T-cell (primary cell): ENCODE measurements at regions not wholly inside any gene's neighbourhood (a gene's known extent, or its start where the extent isn't known, plus 50 kb on each side); places are given as distances from the start of the nearest gene placed in this dataset.

Source experiments
- ATAC-seq, 4 experiments: fragments of 200-7000 bp in 3 of 4; fragments of 150-1000 bp in 1 of 4; cut with Tn5 transposase; replicated peaks in 1 of 4; 1 replicate in 3 of 4; 2 replicates in 1 of 4; pipeline ENCODE4 v1.10.0; 2021; ENCODE audit warnings: moderate library complexity in 3 of 4, mild to moderate bottlenecking in 2 of 4, moderate number of reproducible peaks in 1 of 4
- CTCF ChIA-PET, 2 donors: fragments of 300-600 bp; sonication (Branson Sonifier 250); formaldehyde crosslinking; loops; one replicate each; lab custom pipeline; 2022; ENCODE audit warnings: antibody characterized with exemption in 2 of 2; lab: Charles Lee
- POLR2A ChIA-PET, 2 donors: fragments of 300-600 bp; sonication (Branson Sonifier 250); formaldehyde crosslinking; loops; one replicate each; lab custom pipeline; 2022; ENCODE audit warnings: antibody characterized with exemption in 2 of 2; lab: Charles Lee
- DNase-seq, 35 experiments: peaks; one replicate each; pipeline versions ENCODE4 v3.0.0 to v3.0.0-alpha.2; 2013 to 2023
- H3K27ac ChIP-seq: one replicate; pipeline ENCODE4 v1.5.1; 2013; ENCODE audit warnings: low read length
- H3K27me3 ChIP-seq, 2 experiments: replicated peaks in 1 of 2; 1 replicate in 1 of 2; 2 replicates in 1 of 2; pipeline versions ENCODE4 v1.6.1 to v1.7.0; 2013; ENCODE audit warnings: low read length in 1 of 2, mixed read lengths in 1 of 2; ENCODE audit not compliant: control insufficient read depth in 2 of 2, insufficient read depth in 2 of 2; ENCODE audit errors: extremely low read depth in 1 of 2
- H3K36me3 ChIP-seq, 2 donors: 1 replicate in 1 of 2; 2 replicates in 1 of 2; pipeline versions ENCODE4 v1.6.1 to v1.7.0; 2013; ENCODE audit warnings: low read length in 1 of 2; ENCODE audit not compliant: control insufficient read depth in 2 of 2, insufficient read depth in 1 of 2; ENCODE audit errors: extremely low read depth in 1 of 2
- H3K4me1 ChIP-seq, 2 experiments: 1 replicate in 1 of 2; 2 replicates in 1 of 2; pipeline versions ENCODE4 v1.6.1 to v1.7.0; 2013; ENCODE audit warnings: low read length in 2 of 2, mixed read lengths in 1 of 2; ENCODE audit not compliant: insufficient read depth in 2 of 2, control insufficient read depth in 1 of 2; ENCODE audit errors: extremely low read depth in 1 of 2
- H3K4me3 ChIP-seq, 2 donors: 1 replicate in 1 of 2; 2 replicates in 1 of 2; pipeline versions ENCODE4 v1.5.1 to v1.7.0; 2013; ENCODE audit warnings: mild to moderate bottlenecking in 2 of 2, low read length in 1 of 2, moderate library complexity in 1 of 2; ENCODE audit not compliant: control insufficient read depth in 1 of 2; ENCODE audit errors: extremely low read depth in 1 of 2
- H3K9me3 ChIP-seq: 2 replicates; pipeline ENCODE4 v1.7.0; 2013
- H3K27ac Mint-ChIP-seq, 2 donors: one replicate each; pipeline ENCODE4 v1.8.0; 2020 to 2021; ENCODE audit warnings: mild to moderate bottlenecking in 2 of 2, mixed read lengths in 2 of 2
- H3K27me3 Mint-ChIP-seq, 2 donors: one replicate each; pipeline ENCODE4 v1.8.0; 2021 to 2022; ENCODE audit warnings: mixed read lengths in 2 of 2
- H3K36me3 Mint-ChIP-seq: one replicate; pipeline ENCODE4 v1.8.0; 2021; ENCODE audit warnings: mixed read lengths
- H3K4me1 Mint-ChIP-seq, 3 donors: one replicate each; pipeline ENCODE4 v1.8.0; 2020 to 2022; ENCODE audit warnings: mixed read lengths in 3 of 3, mild to moderate bottlenecking in 1 of 3
- H3K4me3 Mint-ChIP-seq, 3 donors: one replicate each; pipeline ENCODE4 v1.8.0; 2020 to 2022; ENCODE audit warnings: mild to moderate bottlenecking in 3 of 3, mixed read lengths in 3 of 3, moderate library complexity in 3 of 3
- H3K9me3 Mint-ChIP-seq, 3 donors: one replicate each; pipeline ENCODE4 v1.8.0; 2020 to 2022; ENCODE audit warnings: mixed read lengths in 3 of 3
- WGBS: methylation state at CpG from one replicate; pipeline ENCODE4 v1.1.5; 2013; ENCODE audit warnings: missing lambda C conversion rate; ENCODE audit not compliant: insufficient coverage; 5-methylcytosine and 5-hydroxymethylcytosine counted together

- Mint-ChIP-seq H3K4me3 (no peak overlapping the region), H3K4me1 (no peaks in the 10 kb centered on the region), H3K27me3 (no peaks in the 10 kb centered on the region), H3K36me3 (no peaks in the 10 kb centered on the region), H3K27ac (no peak overlapping the region), H3K9me3 (peaks cover 0 to 2% (median 0%) of the 10 kb centered on the region in 3 donors)
- Histone ChIP-seq H3K36me3 (no peaks in the 10 kb centered on the region), H3K27ac (no peak overlapping the region), H3K9me3 (no peaks in the 10 kb centered on the region), H3K27me3 (no peaks in the 10 kb centered on the region), H3K4me3 (no peak overlapping the region), H3K4me1 (no peaks in the 10 kb centered on the region)
- no CpG with 5 or more reads among the region's 1 CpG for WGBS
- CTCF ChIA-PET = no interaction called here
- POLR2A ChIA-PET = no interaction called here
- ATAC-seq = no peak
- DNase-seq = no peak
These were observed 148.4 kb upstream of the RIMS1 start for GRCh38 chr6:71737953-71738352.

- Histone ChIP-seq H3K36me3 (no peaks in the 10 kb centered on the region), H3K27me3 (no peaks in the 10 kb centered on the region), H3K27ac (no peak overlapping the region), H3K4me1 (no peaks in the 10 kb centered on the region), H3K4me3 (no peak overlapping the region), H3K9me3 (no peaks in the 10 kb centered on the region)
- H3K27ac Mint-ChIP-seq = no peak overlapping the region
- peaks cover 0 to 3% (median 0%) of the 10 kb centered on the region in 3 donors for H3K9me3 Mint-ChIP-seq
- H3K27me3 Mint-ChIP-seq = no peaks in the 10 kb centered on the region
- no peak overlapping the region for H3K4me3 Mint-ChIP-seq
- ATAC-seq (no peak), DNase-seq (no peak)
- no peaks in the 10 kb centered on the region for H3K36me3 Mint-ChIP-seq
- CTCF ChIA-PET = no interaction called here
- H3K4me1 Mint-ChIP-seq = no peaks in the 10 kb centered on the region
- POLR2A ChIA-PET = no interaction called here
- WGBS = no CpG with 5 or more reads among the region's 5 CpGs
These were observed 140.8 kb upstream of the RIMS1 start for GRCh38 chr6:71745525-71745924.

DNA sequence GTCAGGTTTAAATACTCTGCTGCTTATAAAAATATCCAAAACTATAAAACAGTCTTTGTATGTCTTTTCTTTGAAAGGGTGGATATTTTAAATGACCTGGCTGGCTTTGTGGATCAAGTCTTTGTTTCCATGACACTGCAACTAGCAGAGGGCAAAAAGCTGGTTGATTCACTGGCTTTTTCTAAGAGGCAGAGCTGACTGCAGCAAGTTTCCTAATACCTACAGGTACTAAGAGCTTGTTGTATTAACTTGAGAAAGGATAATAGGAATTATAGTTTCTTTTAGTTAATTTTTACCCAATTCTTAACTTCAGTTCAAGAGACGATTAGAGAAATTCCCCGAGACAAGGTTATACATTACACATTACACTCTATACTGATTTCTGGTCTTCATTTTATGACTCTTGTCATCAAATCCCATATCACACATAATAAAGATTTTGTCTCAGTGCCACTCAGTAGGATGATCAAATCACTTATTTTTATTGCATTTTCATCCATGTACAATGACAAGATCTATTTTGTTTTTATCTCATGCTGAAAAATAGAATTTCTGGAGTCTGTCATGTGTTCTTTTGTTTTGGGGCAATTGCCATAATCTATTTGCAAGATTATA lies 120.1 kb upstream of the RIMS1 start:
- Histone ChIP-seq H3K27ac (no peak overlapping the region), H3K36me3 (no peaks in the 10 kb centered on the region), H3K4me1 (no peaks in the 10 kb centered on the region), H3K9me3 (no peaks in the 10 kb centered on the region), H3K4me3 (no peak overlapping the region), H3K27me3 (no peaks in the 10 kb centered on the region)
- ATAC-seq (no peak), DNase-seq (no peak)
- ChIA-PET POLR2A (no interaction called here), CTCF (no interaction called here)
- WGBS = 80% methylated on average over 1 of the region's 2 CpGs
- no peaks in the 10 kb centered on the region for H3K27me3 Mint-ChIP-seq
- peaks cover 0 to 4% (median under 1%) of the 10 kb centered on the region in 3 donors for H3K9me3 Mint-ChIP-seq
- H3K27ac Mint-ChIP-seq = no peak overlapping the region
- no peaks in the 10 kb centered on the region for H3K36me3 Mint-ChIP-seq
- H3K4me1 Mint-ChIP-seq = no peaks in the 10 kb centered on the region
- no peak overlapping the region for H3K4me3 Mint-ChIP-seq

- no peak overlapping the region for H3K4me3 ChIP-seq
- no peaks in the 10 kb centered on the region for H3K36me3 ChIP-seq
- H3K27me3 ChIP-seq = no peaks in the 10 kb centered on the region
- ATAC-seq = no peak
- CTCF ChIA-PET = no interaction called here
- Mint-ChIP-seq H3K27me3 (no peaks in the 10 kb centered on the region), H3K36me3 (no peaks in the 10 kb centered on the region), H3K4me1 (no peaks in the 10 kb centered on the region), H3K9me3 (peaks cover 0 to 9% (median 6%) of the 10 kb centered on the region in 3 donors), H3K4me3 (no peak overlapping the region), H3K27ac (no peak overlapping the region)
- POLR2A ChIA-PET = no interaction called here
- H3K27ac ChIP-seq = no peak overlapping the region
- WGBS = 83% methylated on average over 1 of the region's 3 CpGs
- no peak for DNase-seq
- no peaks in the 10 kb centered on the region for H3K9me3 ChIP-seq
- no peaks in the 10 kb centered on the region for H3K4me1 ChIP-seq
These were observed 119.6 kb upstream of the RIMS1 start for GRCh38 chr6:71766796-71767195.

DNA sequence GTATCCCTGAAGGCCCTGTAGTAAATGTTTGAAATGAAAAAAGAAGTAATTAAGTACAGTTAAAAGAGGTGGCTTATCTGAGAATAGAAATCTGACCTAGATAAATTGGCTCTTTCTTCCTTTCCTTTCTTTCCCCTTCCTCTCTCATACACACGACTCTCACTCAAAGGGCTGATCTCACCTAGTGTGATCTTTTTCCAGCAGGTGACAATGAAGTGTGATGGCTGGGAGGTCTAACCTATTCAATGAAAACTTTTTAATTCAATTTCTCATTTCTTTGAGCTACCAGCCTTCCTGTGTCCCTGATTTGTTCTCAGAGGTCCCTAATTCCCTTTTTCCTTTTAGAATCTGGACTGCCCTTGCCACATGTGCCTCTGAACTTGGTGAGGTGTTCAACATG lies 118.0 kb upstream of the RIMS1 start:
- ChIA-PET POLR2A (no interaction called here), CTCF (no interaction called here)
- Histone ChIP-seq H3K27ac (no peak overlapping the region), H3K4me1 (no peaks in the 10 kb centered on the region), H3K4me3 (no peak overlapping the region), H3K27me3 (no peaks in the 10 kb centered on the region), H3K9me3 (no peaks in the 10 kb centered on the region), H3K36me3 (no peaks in the 10 kb centered on the region)
- Mint-ChIP-seq H3K9me3 (peaks cover 4 to 15% (median 10%) of the 10 kb centered on the region in 3 donors), H3K36me3 (no peaks in the 10 kb centered on the region), H3K27ac (no peak overlapping the region), H3K4me1 (no peaks in the 10 kb centered on the region), H3K27me3 (no peaks in the 10 kb centered on the region), H3K4me3 (no peak overlapping the region)
- no CpG with 5 or more reads among the region's 1 CpG for WGBS
- ATAC-seq (no peak), DNase-seq (no peak)

- Histone ChIP-seq H3K4me3 (no peak overlapping the region), H3K9me3 (no peaks in the 10 kb centered on the region), H3K36me3 (no peaks in the 10 kb centered on the region), H3K27ac (no peak overlapping the region), H3K27me3 (no peaks in the 10 kb centered on the region), H3K4me1 (no peaks in the 10 kb centered on the region)
- Mint-ChIP-seq H3K4me1 (no peaks in the 10 kb centered on the region), H3K4me3 (no peak overlapping the region), H3K36me3 (no peaks in the 10 kb centered on the region), H3K27ac (no peak overlapping the region), H3K9me3 (peaks cover 25 to 53% (median 27%) of the 10 kb centered on the region in 3 donors), H3K27me3 (no peaks in the 10 kb centered on the region)
- DNase-seq (no peak), ATAC-seq (no peak)
- WGBS = 100% methylated on average over 1 of the region's 1 CpG
- ChIA-PET CTCF (no interaction called here), POLR2A (no interaction called here)
These were observed 77.5 kb upstream of the RIMS1 start for GRCh38 chr6:71808865-71809264.

DNA sequence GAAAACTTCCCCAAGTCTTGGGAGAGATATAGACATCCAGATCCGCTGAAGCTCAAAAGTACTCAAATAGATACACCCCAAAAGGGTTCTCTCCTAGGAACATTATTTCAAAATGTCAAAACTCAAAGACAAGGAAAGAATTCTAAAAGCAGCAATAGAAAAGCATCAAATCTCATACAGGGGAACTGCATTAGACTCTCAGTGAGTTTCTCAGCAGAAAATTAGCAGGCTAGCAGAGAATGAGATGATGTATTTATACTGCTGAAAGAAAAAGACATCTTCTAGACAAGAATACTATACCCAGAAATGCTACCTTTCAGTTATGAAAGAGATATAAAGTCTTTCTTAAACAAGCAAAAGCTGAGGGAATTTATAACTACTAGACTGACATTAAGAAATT lies 75.5 kb upstream of the RIMS1 start:
- ChIA-PET CTCF (no interaction called here), POLR2A (no interaction called here)
- Mint-ChIP-seq H3K36me3 (no peaks in the 10 kb centered on the region), H3K9me3 (peaks cover 22 to 63% (median 30%) of the 10 kb centered on the region in 3 donors), H3K4me3 (no peak overlapping the region), H3K27ac (no peak overlapping the region), H3K4me1 (no peaks in the 10 kb centered on the region), H3K27me3 (no peaks in the 10 kb centered on the region)
- WGBS = no CpG with 5 or more reads among the region's 1 CpG
- Histone ChIP-seq H3K4me1 (no peaks in the 10 kb centered on the region), H3K36me3 (no peaks in the 10 kb centered on the region), H3K27me3 (no peaks in the 10 kb centered on the region), H3K9me3 (no peaks in the 10 kb centered on the region), H3K4me3 (no peak overlapping the region), H3K27ac (no peak overlapping the region)
- DNase-seq (no peak), ATAC-seq (no peak)
